ENCODE measurements at regions not wholly inside any gene's neighbourhood (a gene's known extent, or its start where the extent isn't known, plus 50 kb on each side); places are given as distances from the start of the nearest gene placed in this dataset.

GRCh38 chr6:106805771-106806170, 168.8 kb downstream of the CD24 start:
- H3K4me2 ChIP-seq (ENCODE audit: low read length), result no peak overlapping the region

GRCh38 chr6:106804346-106805335, 169.9 kb downstream of the CD24 start:
- Histone ChIP-seq H3K36me3 (ENCODE audit: insufficient read depth, low read length) (no peaks in the 10 kb centered on the region), H3F3A (ENCODE audit: insufficient read depth, low read length, poor library complexity, severe bottlenecking) (no peaks in the 10 kb centered on the region), H3K4me2 (ENCODE audit: low read length) (no peak overlapping the region), H4K20me1 (ENCODE audit: insufficient read depth) (no peaks in the 10 kb centered on the region), H2AFZ (ENCODE audit: low read depth, low read length) (no peak overlapping the region), H3K4me3 (ENCODE audit: low read length) (no peak overlapping the region), H3K9me3 (ENCODE audit: low read length) (no peaks in the 10 kb centered on the region), H3K9me2 (ENCODE audit: insufficient read depth, low read length) (no peaks in the 10 kb centered on the region), H3K27me3 (ENCODE audit: insufficient read depth, low read depth, low read length) (no peaks in the 10 kb centered on the region), H3K79me2 (replicated peaks; ENCODE audit: insufficient read depth, low read length) (no peaks in the 10 kb centered on the region), H3K9ac (ENCODE audit: low read length) (no peak overlapping the region), H3K27ac (ENCODE audit: low read length) (no peak overlapping the region)
- TF ChIP-seq TAF1 (IDR thresholded peaks at IDR 0.05; ENCODE audit: low read depth), result no peak
- TF ChIP-seq, protein P1, sequence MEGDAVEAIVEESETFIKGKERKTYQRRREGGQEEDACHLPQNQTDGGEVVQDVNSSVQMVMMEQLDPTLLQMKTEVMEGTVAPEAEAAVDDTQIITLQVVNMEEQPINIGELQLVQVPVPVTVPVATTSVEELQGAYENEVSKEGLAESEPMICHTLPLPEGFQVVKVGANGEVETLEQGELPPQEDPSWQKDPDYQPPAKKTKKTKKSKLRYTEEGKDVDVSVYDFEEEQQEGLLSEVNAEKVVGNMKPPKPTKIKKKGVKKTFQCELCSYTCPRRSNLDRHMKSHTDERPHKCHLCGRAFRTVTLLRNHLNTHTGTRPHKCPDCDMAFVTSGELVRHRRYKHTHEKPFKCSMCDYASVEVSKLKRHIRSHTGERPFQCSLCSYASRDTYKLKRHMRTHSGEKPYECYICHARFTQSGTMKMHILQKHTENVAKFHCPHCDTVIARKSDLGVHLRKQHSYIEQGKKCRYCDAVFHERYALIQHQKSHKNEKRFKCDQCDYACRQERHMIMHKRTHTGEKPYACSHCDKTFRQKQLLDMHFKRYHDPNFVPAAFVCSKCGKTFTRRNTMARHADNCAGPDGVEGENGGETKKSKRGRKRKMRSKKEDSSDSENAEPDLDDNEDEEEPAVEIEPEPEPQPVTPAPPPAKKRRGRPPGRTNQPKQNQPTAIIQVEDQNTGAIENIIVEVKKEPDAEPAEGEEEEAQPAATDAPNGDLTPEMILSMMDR (IDR thresholded peaks at IDR 0.05; ENCODE audit: poor library complexity, severe bottlenecking), result no peak
- TF ChIP-seq RAD21 (conservative IDR thresholded peaks at IDR 0.05), result no peak
- no peak for TF ChIP-seq EP300 (conservative IDR thresholded peaks at IDR 0.05; ENCODE audit: poor library complexity, severe bottlenecking)
- no peak for TF ChIP-seq POLR2AphosphoS5 (IDR thresholded peaks at IDR 0.05)

More at GRCh38 chr6:106805771-106806170, 168.8 kb downstream of the CD24 start:
- H3K4me3 ChIP-seq (ENCODE audit: low read length), result no peak overlapping the region
- H3F3A ChIP-seq (ENCODE audit: insufficient read depth, low read length, poor library complexity, severe bottlenecking), result no peaks in the 10 kb centered on the region
- no peaks in the 10 kb centered on the region for H3K9me3 ChIP-seq (ENCODE audit: low read length)
- no peaks in the 10 kb centered on the region for H3K9me2 ChIP-seq (ENCODE audit: insufficient read depth, low read length)
- no peak overlapping the region for H2AFZ ChIP-seq (ENCODE audit: low read depth, low read length)
- no peak for TF ChIP-seq REST (IDR thresholded peaks at IDR 0.05; ENCODE audit: borderline replicate concordance)
- H3K9ac ChIP-seq (ENCODE audit: low read length), result no peak overlapping the region
- H4K20me1 ChIP-seq (ENCODE audit: insufficient read depth), result no peaks in the 10 kb centered on the region
- no peak overlapping the region for H3K27ac ChIP-seq (ENCODE audit: low read length)
- H3K79me2 ChIP-seq (replicated peaks; ENCODE audit: insufficient read depth, low read length), result no peaks in the 10 kb centered on the region
- H3K27me3 ChIP-seq (ENCODE audit: insufficient read depth, low read depth, low read length), result no peaks in the 10 kb centered on the region
- H3K36me3 ChIP-seq (ENCODE audit: insufficient read depth, low read length), result no peaks in the 10 kb centered on the region

GRCh38 chr6:106803188-106803587, 171.3 kb downstream of the CD24 start:
- no peak for TF ChIP-seq EP300 (conservative IDR thresholded peaks at IDR 0.05; ENCODE audit: poor library complexity, severe bottlenecking)
- TF ChIP-seq SMC3 (conservative IDR thresholded peaks at IDR 0.05; ENCODE audit: poor library complexity), result no peak
- TF ChIP-seq RAD21 (conservative IDR thresholded peaks at IDR 0.05), result no peak
- TF ChIP-seq, protein P1 (IDR thresholded peaks at IDR 0.05; ENCODE audit: poor library complexity, severe bottlenecking), result no peak
- no peak for TF ChIP-seq POLR2AphosphoS5 (IDR thresholded peaks at IDR 0.05)
- no peak for TF ChIP-seq TAF1 (IDR thresholded peaks at IDR 0.05; ENCODE audit: low read depth)
- TF ChIP-seq MXI1 (conservative IDR thresholded peaks at IDR 0.05; ENCODE audit: poor library complexity, severe bottlenecking), result no peak
- TF ChIP-seq EZH2 (IDR thresholded peaks at IDR 0.05; ENCODE audit: borderline replicate concordance, insufficient read depth, low read length, poor library complexity, severe bottlenecking), result no peak
- TF ChIP-seq REST (IDR thresholded peaks at IDR 0.05; ENCODE audit: borderline replicate concordance), result no peak
- Histone ChIP-seq H2AFZ (ENCODE audit: low read depth, low read length) (no peak overlapping the region), H3K9me3 (ENCODE audit: low read length) (no peaks in the 10 kb centered on the region), H3K4me2 (ENCODE audit: low read length) (no peak overlapping the region), H3K27me3 (ENCODE audit: insufficient read depth, low read depth, low read length) (no peaks in the 10 kb centered on the region), H3K79me2 (replicated peaks; ENCODE audit: insufficient read depth, low read length) (no peaks in the 10 kb centered on the region), H3F3A (ENCODE audit: insufficient read depth, low read length, poor library complexity, severe bottlenecking) (no peaks in the 10 kb centered on the region), H3K4me3 (ENCODE audit: low read length) (no peak overlapping the region), H3K9me2 (ENCODE audit: insufficient read depth, low read length) (no peaks in the 10 kb centered on the region), H4K20me1 (ENCODE audit: insufficient read depth) (no peaks in the 10 kb centered on the region), H3K36me3 (ENCODE audit: insufficient read depth, low read length) (no peaks in the 10 kb centered on the region), H3K27ac (ENCODE audit: low read length) (no peak overlapping the region), H3K9ac (ENCODE audit: low read length) (no peak overlapping the region)

All from neural cell (in vitro differentiated cells).